Stimulated activated CD4-positive, alpha-beta T cell treated with anti-CD3 and anti-CD28 coated beads, Interleukin-12 subunit alpha, Interleukin-12 subunit beta, amount 100 ng/mL, for 48 hours (primary cell): ENCODE measurements at regions not wholly inside any gene's neighbourhood (a gene's known extent, or its start where the extent isn't known, plus 50 kb on each side); places are given as distances from the start of the nearest gene placed in this dataset.
A peak's percentile ranks its signal among the peaks of the same experiment; 100 is the strongest.
"Not testable (repeated sequence)": the region's sequence is repeated elsewhere in the genome, so short reads cannot be mapped to it uniquely, and the experiment has no call there.

Source experiments
- DNase-seq, 3 donors: peaks; one replicate each; pipeline ENCODE4 v3.0.0-alpha.2; 2020; ENCODE audit warnings: low read depth in 2 of 3, low spot score in 1 of 3

DNA sequence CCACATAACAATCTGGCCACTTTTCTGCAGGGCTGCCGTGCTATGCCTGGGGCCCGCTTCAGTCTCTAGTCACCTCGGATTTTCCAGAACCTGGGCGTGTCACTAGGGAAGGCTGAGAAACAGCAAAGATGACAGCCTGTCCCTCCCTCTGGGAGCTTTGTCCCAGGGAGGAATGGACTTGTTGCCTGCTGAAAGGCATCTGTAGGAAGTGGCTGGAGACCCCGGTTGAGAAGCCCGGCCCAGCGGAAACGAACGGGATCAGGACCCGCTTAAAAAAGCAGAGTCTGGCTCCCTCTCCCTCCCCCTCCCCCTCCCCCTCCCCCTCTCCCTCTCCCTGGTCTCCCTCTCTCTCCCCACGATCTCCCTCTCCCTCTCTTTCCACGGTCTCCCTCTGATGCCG lies 149.5 kb upstream of the ZNF516 start:
- no peak for DNase-seq

GRCh38 chr18:76643996-76644395 lies 149.0 kb upstream of the ZNF516 start:
- DNase-seq: peak in 1 of 3 donors; percentile 7

GRCh38 chr18:76643199-76643598 lies 148.2 kb upstream of the ZNF516 start:
- DNase-seq: no peak

- DNase-seq: no peak
Observed at GRCh38 chr18:76640438-76640837, 145.4 kb upstream of the ZNF516 start.

- DNase-seq: no peak
Observed at GRCh38 chr18:76634564-76634963, 139.5 kb upstream of the ZNF516 start.

GRCh38 chr18:76633588-76634269 lies 138.7 kb upstream of the ZNF516 start:
- DNase-seq: no peak

DNA sequence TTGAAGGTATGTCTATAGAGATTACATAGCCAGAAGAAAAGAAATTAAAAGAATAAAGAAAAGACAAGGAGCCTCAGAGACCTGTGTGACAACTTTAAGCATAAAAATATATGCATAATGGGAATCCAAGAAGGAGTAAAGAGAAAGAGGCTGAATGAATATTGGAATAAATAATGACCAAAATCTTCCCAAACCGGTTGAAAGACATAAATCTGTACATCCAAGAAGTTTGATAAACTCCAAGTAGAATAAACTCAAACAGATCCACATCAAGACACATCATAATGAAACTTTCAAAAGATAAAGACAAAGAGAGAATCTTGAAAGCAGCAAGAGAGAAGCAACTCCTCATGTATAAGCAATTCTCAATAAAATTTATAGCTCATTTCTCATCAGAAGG lies 132.4 kb upstream of the ZNF516 start:
- DNase-seq: no peak

GRCh38 chr18:76626991-76627390 lies 131.9 kb upstream of the ZNF516 start:
- no peak for DNase-seq

DNA sequence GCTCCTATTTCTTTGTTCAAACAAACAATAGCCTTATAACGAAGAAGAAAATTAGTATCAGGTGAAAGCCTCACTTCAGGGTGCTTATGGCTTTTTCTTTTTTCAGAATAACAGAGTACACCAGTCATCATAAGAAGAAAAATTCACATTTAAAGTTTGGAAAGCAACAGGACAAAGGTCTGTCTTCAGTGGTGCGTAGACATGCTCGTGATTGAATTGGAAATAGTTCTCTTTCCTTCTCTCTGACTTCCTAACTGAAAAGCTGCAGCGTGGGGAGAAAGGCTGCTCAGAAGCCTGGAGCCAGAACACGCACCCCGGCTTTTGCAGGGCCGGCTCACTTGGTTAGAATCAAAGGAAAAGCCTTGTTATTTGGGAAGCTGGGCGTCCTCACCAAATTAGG lies 127.6 kb upstream of the ZNF516 start:
- no peak for DNase-seq

DNA sequence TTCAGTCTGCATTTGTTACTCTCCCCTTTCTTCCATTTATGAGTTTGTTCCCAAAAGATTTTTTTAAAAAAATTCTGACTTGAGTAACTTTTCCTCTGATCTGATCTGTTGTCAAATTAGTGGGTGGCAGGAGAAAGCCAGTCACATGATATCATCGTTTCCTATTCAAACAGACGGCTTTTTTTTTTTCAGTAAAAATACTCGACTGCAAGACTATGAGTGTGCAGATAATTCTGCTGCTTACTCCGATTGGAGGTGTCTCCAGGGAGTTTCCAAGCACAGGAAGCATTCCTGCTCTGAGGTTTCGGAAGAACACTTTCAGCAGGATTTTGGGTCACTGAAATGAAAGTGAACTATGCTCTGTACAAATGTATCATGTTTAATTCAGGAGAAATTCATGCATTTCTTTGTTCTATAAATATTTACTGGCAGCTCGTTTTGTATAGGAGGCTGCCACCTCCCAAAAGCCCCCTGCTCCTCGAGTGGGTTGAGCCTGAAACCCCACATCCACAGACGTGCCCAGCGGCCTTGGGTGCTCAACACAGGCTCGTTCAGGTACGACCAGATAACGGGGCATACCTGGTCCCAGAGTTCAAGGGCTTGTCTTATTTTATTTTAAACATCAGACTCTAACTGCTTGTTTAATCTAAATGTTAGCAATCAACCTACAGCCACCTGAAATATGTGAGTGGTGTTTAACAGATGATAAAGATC lies 126.9 kb upstream of the ZNF516 start:
- DNase-seq: no peak

- no peak for DNase-seq
Observed at GRCh38 chr18:76621226-76621625, 126.2 kb upstream of the ZNF516 start.

GRCh38 chr18:76620321-76621170 lies 125.5 kb upstream of the ZNF516 start:
- peak in 1 of 3 donors; percentile 2 for DNase-seq

DNA sequence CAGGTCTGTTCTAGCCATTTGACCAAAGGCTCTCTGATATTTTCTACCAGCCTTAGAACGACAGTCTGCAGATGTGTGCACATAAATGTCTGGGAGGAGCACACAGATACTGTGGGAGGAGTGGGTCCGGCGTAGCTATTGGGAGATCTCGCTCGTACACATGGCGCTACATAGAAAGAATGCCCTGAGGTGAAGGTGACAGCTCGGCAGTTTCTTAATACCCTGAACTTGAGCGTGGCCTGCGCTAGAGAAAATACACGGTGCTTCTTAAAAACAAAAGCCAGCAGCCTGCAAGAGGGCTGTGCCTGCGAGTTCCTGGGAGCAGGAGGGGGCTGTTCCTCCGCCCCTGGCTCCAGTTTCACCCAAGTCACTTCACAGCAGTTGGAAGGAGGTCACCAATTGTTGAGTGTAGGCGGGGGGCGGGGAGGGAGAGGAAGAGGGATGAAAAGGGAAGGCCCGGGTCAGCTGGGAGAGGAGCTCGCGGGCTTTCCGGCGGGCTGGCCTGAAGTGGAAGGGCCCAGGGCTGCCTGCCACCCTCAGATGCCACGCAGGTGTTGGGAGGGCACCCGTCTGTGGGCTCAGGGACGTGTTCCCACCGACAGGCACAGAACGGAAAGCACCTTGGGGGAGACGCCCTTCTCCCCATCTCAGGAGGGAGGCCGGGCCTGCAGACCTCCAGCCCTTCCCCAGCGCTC lies 124.7 kb upstream of the ZNF516 start:
- no peak for DNase-seq

DNA sequence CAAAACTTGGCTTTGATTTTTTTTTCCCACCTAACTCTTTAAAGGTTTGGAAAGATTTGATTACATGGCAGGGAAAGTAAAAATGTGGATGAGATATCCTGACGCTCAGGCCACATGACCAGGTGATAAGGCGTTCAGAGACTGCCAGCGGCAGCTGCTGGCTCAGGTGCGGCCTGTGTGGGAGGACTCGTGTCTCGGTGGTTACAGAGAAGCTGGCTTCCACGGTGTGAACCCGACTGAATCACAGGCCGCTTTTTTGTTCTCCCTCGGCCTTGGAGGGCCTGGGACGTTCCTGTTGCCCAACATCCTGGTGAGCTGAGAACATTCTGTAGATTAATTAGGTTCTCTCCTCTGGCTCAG lies 124.2 kb upstream of the ZNF516 start:
- no peak for DNase-seq

DNA sequence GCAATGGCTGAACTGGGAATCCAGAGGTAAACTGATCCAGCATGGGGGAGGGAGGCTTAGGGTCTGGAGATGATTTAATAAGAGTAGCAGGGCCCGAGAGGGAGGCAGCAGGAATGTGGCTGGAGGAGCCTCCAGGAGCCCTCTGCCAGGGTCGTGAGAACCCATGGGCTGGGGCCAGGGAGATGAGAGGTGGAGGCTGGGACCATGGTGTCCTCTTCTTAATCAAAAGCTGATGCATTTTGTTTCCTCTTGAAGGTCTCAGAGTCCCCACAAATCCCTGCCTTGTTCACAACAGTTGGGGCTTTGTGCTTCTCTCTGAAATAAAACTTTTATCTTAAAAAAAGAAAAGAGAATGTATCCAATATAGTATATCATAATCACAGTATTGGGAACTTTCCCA lies 123.7 kb upstream of the ZNF516 start:
- DNase-seq: no peak

DNA sequence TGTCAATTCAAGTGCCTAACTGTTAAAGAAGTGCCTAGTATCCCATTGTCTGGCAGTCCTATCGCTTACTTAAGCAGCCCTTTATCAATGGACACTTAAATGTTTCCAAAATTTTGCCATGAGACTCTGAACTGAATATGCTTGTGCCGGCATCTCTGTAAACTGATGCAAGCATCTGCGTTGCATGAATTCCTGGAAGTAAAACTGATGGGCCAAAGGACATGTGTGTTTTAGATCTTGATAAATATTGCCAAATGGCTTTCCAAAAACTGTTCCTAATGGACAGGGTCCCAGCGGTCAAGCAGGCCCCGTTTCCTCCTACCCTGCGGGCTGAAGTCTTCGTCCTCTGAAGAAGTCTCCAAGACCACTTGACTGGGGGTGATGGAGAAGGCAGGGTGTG lies 121.3 kb upstream of the ZNF516 start:
- no peak for DNase-seq

DNA sequence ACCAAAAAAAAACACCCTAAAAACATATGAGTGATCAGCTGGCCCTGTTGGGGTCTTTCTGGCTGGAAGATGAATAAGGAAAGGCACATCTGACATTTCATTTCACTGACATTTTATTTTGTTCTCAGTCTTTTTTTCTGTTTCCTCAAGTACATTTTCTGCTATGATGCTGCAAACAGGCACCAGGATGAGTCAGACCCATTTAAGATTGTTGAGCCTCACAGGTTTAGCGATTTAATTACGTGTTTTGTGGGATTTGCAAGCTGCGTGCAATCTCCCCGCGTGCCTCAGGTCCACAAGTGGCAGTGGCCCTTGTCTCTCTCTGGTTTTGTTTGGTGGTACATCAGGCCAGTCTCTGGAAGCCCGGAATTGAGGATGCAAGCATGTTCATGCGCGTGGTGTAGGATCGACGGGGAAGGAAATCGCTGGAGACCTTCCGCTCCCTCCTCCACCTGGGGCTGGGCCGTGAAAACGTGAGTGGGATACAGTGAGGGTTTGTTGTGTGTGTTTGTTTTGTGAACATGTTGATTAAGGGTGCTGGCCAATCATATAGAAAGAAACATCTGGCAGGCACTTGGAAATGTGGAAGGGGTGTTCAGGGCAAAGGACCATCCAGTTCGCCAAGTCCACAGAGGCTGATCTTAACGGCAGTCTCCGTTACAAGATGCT lies 120.2 kb upstream of the ZNF516 start:
- no peak for DNase-seq

- no peak for DNase-seq
Observed at GRCh38 chr18:76613755-76614120, 118.7 kb upstream of the ZNF516 start.

GRCh38 chr18:76613053-76613754 lies 118.2 kb upstream of the ZNF516 start:
- no peak for DNase-seq

GRCh38 chr18:76611750-76612045 lies 116.7 kb upstream of the ZNF516 start:
- DNase-seq: not testable (repeated sequence)
